ENCODE measurements at regions not wholly inside any gene's neighbourhood (a gene's known extent, or its start where the extent isn't known, plus 50 kb on each side); places are given as distances from the start of the nearest gene placed in this dataset.

DNA sequence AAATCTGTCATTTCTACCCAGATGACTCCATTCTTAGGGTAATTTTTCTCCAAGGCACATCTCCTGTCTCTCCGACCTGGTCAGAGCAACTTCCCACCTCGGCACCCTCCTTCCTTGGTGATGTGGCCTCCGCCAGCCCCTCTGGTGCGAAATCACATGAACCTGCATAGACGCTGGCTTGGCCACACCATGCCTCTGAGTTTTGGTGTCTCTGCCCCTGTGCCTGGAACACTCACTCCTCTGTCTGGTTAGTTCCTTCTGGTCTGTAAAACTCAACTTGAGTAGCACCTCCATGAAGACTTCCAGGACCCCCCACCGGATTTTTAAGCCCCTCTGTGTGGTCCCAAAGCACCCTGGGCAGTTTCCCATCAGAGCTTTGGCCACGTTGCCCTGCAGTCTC lies 83.2 kb upstream of the OTOS start:
- Histone ChIP-seq H3K4me3 (ENCODE audit: low read depth, low read length, poor library complexity, severe bottlenecking) (no peak overlapping the region), H3K27me3 (replicated peaks; ENCODE audit: insufficient read depth, low read depth, low read length, poor library complexity) (peaks cover 25% of the 10 kb centered on the region), H3K27ac (ENCODE audit: low read depth, low read length, poor library complexity, severe bottlenecking) (no peak overlapping the region), H3K36me3 (ENCODE audit: insufficient read depth, low read length, poor library complexity, severe bottlenecking) (no peaks in the 10 kb centered on the region), H3K4me1 (ENCODE audit: insufficient read depth, low read length, poor library complexity, severe bottlenecking) (no peaks in the 10 kb centered on the region), H3K9me3 (ENCODE audit: low read depth, low read length, poor library complexity, severe bottlenecking) (peaks cover under 1% of the 10 kb centered on the region)
- ChIA-PET CTCF (no interaction called here), POLR2A (ENCODE audit: low non-redundant PET) (no interaction called here)
- DNase-seq (ENCODE audit: low spot score), result no peak
- TF ChIP-seq EZH2 (IDR thresholded peaks at IDR 0.05; ENCODE audit: borderline replicate concordance, low read depth, low read length, poor library complexity, severe bottlenecking), result no peak
- TF ChIP-seq, protein P1, sequence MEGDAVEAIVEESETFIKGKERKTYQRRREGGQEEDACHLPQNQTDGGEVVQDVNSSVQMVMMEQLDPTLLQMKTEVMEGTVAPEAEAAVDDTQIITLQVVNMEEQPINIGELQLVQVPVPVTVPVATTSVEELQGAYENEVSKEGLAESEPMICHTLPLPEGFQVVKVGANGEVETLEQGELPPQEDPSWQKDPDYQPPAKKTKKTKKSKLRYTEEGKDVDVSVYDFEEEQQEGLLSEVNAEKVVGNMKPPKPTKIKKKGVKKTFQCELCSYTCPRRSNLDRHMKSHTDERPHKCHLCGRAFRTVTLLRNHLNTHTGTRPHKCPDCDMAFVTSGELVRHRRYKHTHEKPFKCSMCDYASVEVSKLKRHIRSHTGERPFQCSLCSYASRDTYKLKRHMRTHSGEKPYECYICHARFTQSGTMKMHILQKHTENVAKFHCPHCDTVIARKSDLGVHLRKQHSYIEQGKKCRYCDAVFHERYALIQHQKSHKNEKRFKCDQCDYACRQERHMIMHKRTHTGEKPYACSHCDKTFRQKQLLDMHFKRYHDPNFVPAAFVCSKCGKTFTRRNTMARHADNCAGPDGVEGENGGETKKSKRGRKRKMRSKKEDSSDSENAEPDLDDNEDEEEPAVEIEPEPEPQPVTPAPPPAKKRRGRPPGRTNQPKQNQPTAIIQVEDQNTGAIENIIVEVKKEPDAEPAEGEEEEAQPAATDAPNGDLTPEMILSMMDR (conservative IDR thresholded peaks at IDR 0.05; ENCODE audit: low read depth, low read length), result no peak
- no TSS peak for BruUV-seq (replicated peaks)
- intact Hi-C loops (cut with micrococcal nuclease; ENCODE audit: unreplicated experiment), result no loop called here

DNA sequence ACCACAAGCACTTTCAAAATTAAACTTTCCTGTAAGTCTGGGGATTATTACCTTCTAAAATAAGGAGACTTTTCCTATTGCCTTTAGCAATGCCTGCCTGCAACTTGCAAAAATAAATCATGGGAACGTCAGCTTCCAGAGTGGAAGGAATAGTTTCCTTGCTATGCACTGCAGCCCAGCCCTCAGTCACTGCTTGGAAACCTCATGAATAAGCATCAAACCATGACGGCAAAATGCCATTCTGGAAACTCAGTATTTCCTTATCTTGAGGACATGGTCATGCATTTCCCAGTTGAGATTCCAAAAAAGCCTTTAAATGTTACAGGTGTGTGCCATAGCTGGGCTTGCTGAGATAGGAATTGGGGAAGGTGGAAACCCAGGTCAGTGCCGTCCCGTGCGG lies 84.2 kb upstream of the OTOS start:
- Histone ChIP-seq H3K27ac (ENCODE audit: low read depth, low read length, poor library complexity, severe bottlenecking) (no peak overlapping the region), H3K36me3 (ENCODE audit: insufficient read depth, low read length, poor library complexity, severe bottlenecking) (no peaks in the 10 kb centered on the region), H3K4me1 (ENCODE audit: insufficient read depth, low read length, poor library complexity, severe bottlenecking) (no peaks in the 10 kb centered on the region), H3K4me3 (ENCODE audit: low read depth, low read length, poor library complexity, severe bottlenecking) (no peak overlapping the region), H3K27me3 (replicated peaks; ENCODE audit: insufficient read depth, low read depth, low read length, poor library complexity) (peaks cover 25% of the 10 kb centered on the region), H3K9me3 (ENCODE audit: low read depth, low read length, poor library complexity, severe bottlenecking) (peaks cover 11% of the 10 kb centered on the region)
- DNase-seq (ENCODE audit: low spot score), result no peak
- intact Hi-C loops (cut with micrococcal nuclease; ENCODE audit: unreplicated experiment), result no loop called here
- POLR2A ChIA-PET (ENCODE audit: low non-redundant PET), result no interaction called here
- TF ChIP-seq, protein P1 (conservative IDR thresholded peaks at IDR 0.05; ENCODE audit: low read depth, low read length), result no peak
- TF ChIP-seq EZH2 (IDR thresholded peaks at IDR 0.05; ENCODE audit: borderline replicate concordance, low read depth, low read length, poor library complexity, severe bottlenecking), result no peak
- BruUV-seq (replicated peaks), result no TSS peak
- CTCF ChIA-PET, result no interaction called here

DNA sequence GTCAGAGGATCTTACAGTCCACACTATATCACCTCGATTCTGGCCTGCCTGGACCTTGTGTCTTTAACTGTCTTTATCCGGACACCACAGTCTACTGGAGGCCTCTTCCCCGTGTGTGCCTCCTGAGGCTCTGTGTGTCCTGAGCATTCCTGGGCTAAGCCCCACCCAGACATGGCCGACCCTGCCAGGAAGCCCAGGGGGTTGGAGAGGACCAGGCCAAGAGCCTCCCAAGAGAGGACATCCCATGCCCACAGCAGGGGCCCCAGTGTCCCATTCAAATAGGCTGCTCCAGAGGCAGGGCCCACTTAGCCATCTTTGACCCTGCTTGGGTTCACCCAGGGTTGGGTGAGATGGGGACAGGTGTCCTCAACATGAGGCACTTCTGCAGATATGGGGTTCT lies 84.7 kb upstream of the OTOS start:
- TF ChIP-seq EZH2 (IDR thresholded peaks at IDR 0.05; ENCODE audit: borderline replicate concordance, low read depth, low read length, poor library complexity, severe bottlenecking), result no peak
- TF ChIP-seq, protein P1 (conservative IDR thresholded peaks at IDR 0.05; ENCODE audit: low read depth, low read length), result no peak
- intact Hi-C loops (cut with micrococcal nuclease; ENCODE audit: unreplicated experiment), result no loop called here
- H3K4me1 ChIP-seq (ENCODE audit: insufficient read depth, low read length, poor library complexity, severe bottlenecking), result no peaks in the 10 kb centered on the region
- no peaks in the 10 kb centered on the region for H3K36me3 ChIP-seq (ENCODE audit: insufficient read depth, low read length, poor library complexity, severe bottlenecking)
- H3K9me3 ChIP-seq (ENCODE audit: low read depth, low read length, poor library complexity, severe bottlenecking), result peaks cover 12% of the 10 kb centered on the region
- H3K4me3 ChIP-seq (ENCODE audit: low read depth, low read length, poor library complexity, severe bottlenecking), result no peak overlapping the region
- ChIA-PET POLR2A (ENCODE audit: low non-redundant PET) (no interaction called here), CTCF (no interaction called here)
- BruUV-seq (replicated peaks), result no TSS peak
- H3K27me3 ChIP-seq (replicated peaks; ENCODE audit: insufficient read depth, low read depth, low read length, poor library complexity), result peaks cover 25% of the 10 kb centered on the region
- H3K27ac ChIP-seq (ENCODE audit: low read depth, low read length, poor library complexity, severe bottlenecking), result no peak overlapping the region
- DNase-seq (ENCODE audit: low spot score), result no peak

Measured in A673 (cell line).